Putamen (tissue), 1 donor: ENCODE measurements at regions not wholly inside any gene's neighbourhood (a gene's known extent, or its start where the extent isn't known, plus 50 kb on each side); places are given as distances from the start of the nearest gene placed in this dataset.
"Not testable (repeated sequence)": the region's sequence is repeated elsewhere in the genome, so short reads cannot be mapped to it uniquely, and the experiment has no call there.

Source experiments
- DNase-seq: peaks from one replicate; pipeline ENCODE4 v3.0.0-alpha.2; 2016; ENCODE audit warnings: low spot score

GRCh38 chr12:43252585-43252984 lies 299.4 kb downstream of the ADAMTS20 start:
- no peak for DNase-seq

- no peak for DNase-seq
Observed at GRCh38 chr12:43245947-43246346, 306.1 kb downstream of the ADAMTS20 start.

- DNase-seq, result no peak
Observed at GRCh38 chr12:43241986-43242385, 310.0 kb downstream of the ADAMTS20 start.

GRCh38 chr12:43238281-43238680 lies 313.7 kb downstream of the ADAMTS20 start:
- DNase-seq, result no peak

- DNase-seq, result no peak
Observed at GRCh38 chr12:43237238-43237879, 314.6 kb downstream of the ADAMTS20 start.

GRCh38 chr12:43235721-43236120 lies 316.3 kb downstream of the ADAMTS20 start:
- DNase-seq, result no peak

GRCh38 chr12:43233861-43234260 lies 318.1 kb downstream of the ADAMTS20 start:
- DNase-seq, result no peak

- no peak for DNase-seq
Observed at GRCh38 chr12:43226151-43226550, 325.9 kb downstream of the ADAMTS20 start.

GRCh38 chr12:43224190-43224805 lies 327.7 kb downstream of the ADAMTS20 start:
- DNase-seq, result not testable (repeated sequence)

GRCh38 chr12:43222796-43223195 lies 329.2 kb downstream of the ADAMTS20 start:
- DNase-seq, result no peak

- no peak for DNase-seq
Observed at GRCh38 chr12:43221216-43221615, 330.8 kb downstream of the ADAMTS20 start.

- no peak for DNase-seq
Observed at GRCh38 chr12:43216490-43216889, 335.5 kb downstream of the ADAMTS20 start.

- no peak for DNase-seq
Observed at GRCh38 chr12:43214166-43214565, 337.8 kb downstream of the ADAMTS20 start.

- no peak for DNase-seq
Observed at GRCh38 chr12:43213608-43214007, 338.4 kb downstream of the ADAMTS20 start.

GRCh38 chr12:43210485-43211192 lies 341.4 kb downstream of the ADAMTS20 start:
- no peak for DNase-seq

GRCh38 chr12:43208627-43209026 lies 343.4 kb downstream of the ADAMTS20 start:
- DNase-seq, result no peak

GRCh38 chr12:43208221-43208620 lies 343.8 kb downstream of the ADAMTS20 start:
- DNase-seq, result no peak

GRCh38 chr12:43206396-43206795 lies 345.6 kb downstream of the ADAMTS20 start:
- no peak for DNase-seq

- no peak for DNase-seq
Observed at GRCh38 chr12:43198608-43199007, 353.4 kb downstream of the ADAMTS20 start.

- no peak for DNase-seq
Observed at GRCh38 chr12:43196268-43196907, 355.6 kb downstream of the ADAMTS20 start.

- DNase-seq, result not testable (repeated sequence)
Observed at GRCh38 chr12:43193096-43193495, 358.9 kb downstream of the ADAMTS20 start.

GRCh38 chr12:43192442-43192841 lies 359.6 kb downstream of the ADAMTS20 start:
- not testable (repeated sequence) for DNase-seq

- no peak for DNase-seq
Observed at GRCh38 chr12:43180242-43180641, 371.8 kb downstream of the ADAMTS20 start.
